ENCODE measurements at regions not wholly inside any gene's neighbourhood (a gene's known extent, or its start where the extent isn't known, plus 50 kb on each side); places are given as distances from the start of the nearest gene placed in this dataset.
A peak's percentile ranks its signal among the peaks of the same experiment; 100 is the strongest.
"Not testable (repeated sequence)": the region's sequence is repeated elsewhere in the genome, so short reads cannot be mapped to it uniquely, and the experiment has no call there.

GRCh38 chr10:9453871-9454270 lies 1399.4 kb downstream of the GATA3 start:
- not testable (repeated sequence) for DNase-seq

- DNase-seq: no peak
Measured at GRCh38 chr10:9469663-9470205, 1415.2 kb downstream of the GATA3 start.

- DNase-seq: no peak
Measured at GRCh38 chr10:9470581-9470980, 1416.1 kb downstream of the GATA3 start.

- no peak for DNase-seq
Measured at GRCh38 chr10:9501944-9502343, 1447.5 kb downstream of the GATA3 start.

GRCh38 chr10:9504227-9504626 lies 1449.7 kb downstream of the GATA3 start:
- DNase-seq: no peak

- DNase-seq: no peak
Measured at GRCh38 chr10:9505546-9505945, 1451.1 kb downstream of the GATA3 start.

GRCh38 chr10:9508606-9509005 lies 1454.1 kb downstream of the GATA3 start:
- DNase-seq: peak; percentile 58

GRCh38 chr10:9510626-9511025 lies 1456.1 kb downstream of the GATA3 start:
- no peak for DNase-seq

- no peak for DNase-seq
Measured at GRCh38 chr10:9515922-9516321, 1461.4 kb downstream of the GATA3 start.

- DNase-seq: no peak
Measured at GRCh38 chr10:9535744-9536143, 1481.3 kb downstream of the GATA3 start.

- no peak for DNase-seq
Measured at GRCh38 chr10:9545073-9545472, 1472.6 kb upstream of the CELF2 start.

GRCh38 chr10:9547936-9548904 lies 1469.5 kb upstream of the CELF2 start:
- no peak for DNase-seq

- no peak for DNase-seq
Measured at GRCh38 chr10:9550810-9551209, 1466.9 kb upstream of the CELF2 start.

- DNase-seq: no peak
Measured at GRCh38 chr10:9554321-9554720, 1463.4 kb upstream of the CELF2 start.

GRCh38 chr10:9560976-9561375 lies 1456.7 kb upstream of the CELF2 start:
- no peak for DNase-seq

- no peak for DNase-seq
Measured at GRCh38 chr10:9561821-9562505, 1455.7 kb upstream of the CELF2 start.

GRCh38 chr10:9577746-9578145 lies 1439.9 kb upstream of the CELF2 start:
- DNase-seq: peak; percentile 62

GRCh38 chr10:9579110-9579705 lies 1438.5 kb upstream of the CELF2 start:
- DNase-seq: no peak

GRCh38 chr10:9582803-9583202 lies 1434.9 kb upstream of the CELF2 start:
- not testable (repeated sequence) for DNase-seq

GRCh38 chr10:9596368-9596920 lies 1421.2 kb upstream of the CELF2 start:
- DNase-seq: no peak

GRCh38 chr10:9602998-9603397 lies 1414.7 kb upstream of the CELF2 start:
- DNase-seq: no peak

- DNase-seq: no peak
Measured at GRCh38 chr10:9603972-9604371, 1413.7 kb upstream of the CELF2 start.

GRCh38 chr10:9605231-9605630 lies 1412.4 kb upstream of the CELF2 start:
- no peak for DNase-seq
